Neural progenitor cell (in vitro differentiated cells): ENCODE measurements at regions not wholly inside any gene's neighbourhood (a gene's known extent, or its start where the extent isn't known, plus 50 kb on each side); places are given as distances from the start of the nearest gene placed in this dataset.

Experiments used
- DNase-seq: peaks from one replicate; pipeline ENCODE4 v3.0.0-alpha.2; 2016; ENCODE audit warnings: low spot score
- H2AFZ ChIP-seq: fragments of 200-600 bp; sonication (generic); replicated peaks from 2 replicates; pipeline ENCODE4 v1.6.1; 2016; ENCODE audit warnings: antibody characterized with exemption
- H3F3A ChIP-seq: fragments of 200-600 bp; sonication (generic); 2 replicates; pipeline ENCODE4 v1.6.1; 2016; ENCODE audit warnings: antibody characterized with exemption, low read depth
- H3K27ac ChIP-seq: fragments of 200-600 bp; sonication (generic); 2 replicates; pipeline ENCODE4 v1.5.1; 2016; ENCODE audit warnings: mild to moderate bottlenecking
- H3K27me3 ChIP-seq: fragments of 200-600 bp; sonication (generic); 2 replicates; pipeline ENCODE4 v1.6.1; 2016; ENCODE audit warnings: mild to moderate bottlenecking, moderate library complexity
- H3K36me3 ChIP-seq: fragments of 200-600 bp; sonication (generic); 2 replicates; pipeline ENCODE4 v1.5.1; 2016
- H3K4me1 ChIP-seq: fragments of 200-600 bp; sonication (generic); 2 replicates; pipeline ENCODE4 v1.6.1; 2016; ENCODE audit warnings: mixed run types
- H3K4me2 ChIP-seq: fragments of 200-600 bp; sonication (generic); 2 replicates; pipeline ENCODE4 v1.6.1; 2016
- H3K4me3 ChIP-seq: fragments of 200-600 bp; sonication (generic); 2 replicates; pipeline ENCODE4 v1.5.1; 2016
- H3K79me2 ChIP-seq: fragments of 200-600 bp; sonication (generic); 2 replicates; pipeline ENCODE4 v1.6.1; 2016; ENCODE audit warnings: low read depth
- H3K9ac ChIP-seq: fragments of 200-600 bp; sonication (generic); 2 replicates; pipeline ENCODE4 v1.6.1; 2016
- H3K9me3 ChIP-seq: fragments of 200-600 bp; sonication (generic); 2 replicates; pipeline ENCODE4 v1.5.1; 2016; ENCODE audit warnings: low read depth
- H4K20me1 ChIP-seq: fragments of 200-600 bp; sonication (generic); 2 replicates; pipeline ENCODE4 v1.6.1; 2016; ENCODE audit warnings: low read depth
- H3K27ac Mint-ChIP-seq: 3 replicates; pipeline ENCODE4 v1.8.0; 2021; ENCODE audit warnings: mixed read lengths
- H3K27me3 Mint-ChIP-seq: 2 replicates; pipeline ENCODE4 v1.8.0; 2022; ENCODE audit warnings: low read depth, mild to moderate bottlenecking, inconsistent platforms, moderate library complexity, mixed read lengths; ENCODE audit not compliant: insufficient read depth
- H3K36me3 Mint-ChIP-seq: 3 replicates; pipeline ENCODE4 v1.8.0; 2021; ENCODE audit warnings: mixed read lengths
- H3K4me1 Mint-ChIP-seq: 3 replicates; pipeline ENCODE4 v1.8.0; 2021; ENCODE audit warnings: mixed read lengths
- H3K4me3 Mint-ChIP-seq: 3 replicates; pipeline ENCODE4 v1.8.0; 2021; ENCODE audit warnings: mild to moderate bottlenecking, moderate library complexity, mixed read lengths
- H3K9me3 Mint-ChIP-seq: 3 replicates; pipeline ENCODE4 v1.8.0; 2020; ENCODE audit warnings: mixed read lengths
- CTCF ChIP-seq: fragments of 200-600 bp; sonication (generic); IDR thresholded peaks from 2 replicates; pipeline ENCODE4 v1.5.1; 2017; ENCODE audit warnings: antibody characterized with exemption, mild to moderate bottlenecking
- EZH2 ChIP-seq: fragments of 200-600 bp; sonication (generic); IDR thresholded peaks from 2 replicates; pipeline ENCODE4 v1.6.1; 2017; ENCODE audit warnings: antibody characterized with exemption, mild to moderate bottlenecking, moderate library complexity
- EZH2phosphoT487 ChIP-seq: fragments of 200-600 bp; sonication (generic); IDR thresholded peaks from 2 replicates; pipeline ENCODE4 v1.6.1; 2017; ENCODE audit warnings: antibody characterized with exemption

- no peak for TF ChIP-seq EZH2
- TF ChIP-seq CTCF = no peak
- no peak for TF ChIP-seq EZH2phosphoT487
- no peaks in the 10 kb centered on the region for H3K9me3 ChIP-seq
- H3K4me2 ChIP-seq = no peak overlapping the region
- H3K9ac ChIP-seq = no peak overlapping the region
- no peak overlapping the region for H3K4me3 ChIP-seq
- Mint-ChIP-seq H3K9me3 (peaks cover 2% of the 10 kb centered on the region), H3K27ac (no peak overlapping the region), H3K4me1 (no peaks in the 10 kb centered on the region), H3K4me3 (no peak overlapping the region), H3K36me3 (no peaks in the 10 kb centered on the region), H3K27me3 (no peaks in the 10 kb centered on the region)
- no peak for DNase-seq
- no peak overlapping the region for H2AFZ ChIP-seq
- no peaks in the 10 kb centered on the region for H3K36me3 ChIP-seq
- H3F3A ChIP-seq = no peaks in the 10 kb centered on the region
- H3K27me3 ChIP-seq = no peaks in the 10 kb centered on the region
- H4K20me1 ChIP-seq = no peaks in the 10 kb centered on the region
- H3K79me2 ChIP-seq = no peaks in the 10 kb centered on the region
- peaks cover 9% of the 10 kb centered on the region for H3K4me1 ChIP-seq
- H3K27ac ChIP-seq = no peak overlapping the region
Observed at GRCh38 chr1:59199719-59200376, 97.0 kb upstream of the FGGY start.

GRCh38 chr1:59201341-59201740 is 95.6 kb upstream of the FGGY start:
- Mint-ChIP-seq H3K27ac (no peak overlapping the region), H3K27me3 (no peaks in the 10 kb centered on the region), H3K4me3 (no peak overlapping the region), H3K9me3 (peaks cover 5% of the 10 kb centered on the region), H3K36me3 (no peaks in the 10 kb centered on the region), H3K4me1 (no peaks in the 10 kb centered on the region)
- Histone ChIP-seq H3K9ac (no peak overlapping the region), H3K79me2 (no peaks in the 10 kb centered on the region), H3K27me3 (no peaks in the 10 kb centered on the region), H3K4me2 (no peak overlapping the region), H3K9me3 (no peaks in the 10 kb centered on the region), H3K36me3 (no peaks in the 10 kb centered on the region), H3K4me1 (peaks cover 9% of the 10 kb centered on the region), H3K4me3 (no peak overlapping the region), H3K27ac (no peak overlapping the region), H2AFZ (no peak overlapping the region), H4K20me1 (no peaks in the 10 kb centered on the region), H3F3A (no peaks in the 10 kb centered on the region)
- TF ChIP-seq EZH2phosphoT487 (no peak), EZH2 (no peak), CTCF (no peak)
- DNase-seq = no peak

GRCh38 chr1:59202455-59202854 is 94.4 kb upstream of the FGGY start:
- no peaks in the 10 kb centered on the region for H3K36me3 ChIP-seq
- no peaks in the 10 kb centered on the region for H3K79me2 ChIP-seq
- no peak overlapping the region for H3K4me3 ChIP-seq
- no peaks in the 10 kb centered on the region for H3K36me3 Mint-ChIP-seq
- no peak overlapping the region for H3K4me2 ChIP-seq
- no peaks in the 10 kb centered on the region for H3K9me3 ChIP-seq
- no peaks in the 10 kb centered on the region for H3K4me1 Mint-ChIP-seq
- H3K4me3 Mint-ChIP-seq = no peak overlapping the region
- H2AFZ ChIP-seq = no peak overlapping the region
- H3K4me1 ChIP-seq = peaks cover 9% of the 10 kb centered on the region
- H4K20me1 ChIP-seq = no peaks in the 10 kb centered on the region
- H3K27me3 Mint-ChIP-seq = no peaks in the 10 kb centered on the region
- peaks cover 7% of the 10 kb centered on the region for H3K9me3 Mint-ChIP-seq
- no peaks in the 10 kb centered on the region for H3K27me3 ChIP-seq
- DNase-seq = no peak
- H3F3A ChIP-seq = no peaks in the 10 kb centered on the region
- no peak for TF ChIP-seq EZH2phosphoT487
- no peak for TF ChIP-seq EZH2
- TF ChIP-seq CTCF = no peak
- H3K27ac Mint-ChIP-seq = no peak overlapping the region
- H3K27ac ChIP-seq = no peak overlapping the region
- no peak overlapping the region for H3K9ac ChIP-seq
